SU-DHL-6 (cell line): ENCODE measurements at regions not wholly inside any gene's neighbourhood (a gene's known extent, or its start where the extent isn't known, plus 50 kb on each side); places are given as distances from the start of the nearest gene placed in this dataset.

ENCODE experiments used
- EZH2phosphoT487 ChIP-seq: fragments of 200-600 bp; sonication (generic), shearing (Covaris generic); conservative IDR thresholded peaks from 2 replicates; pipeline ENCODE4 v1.6.1; 2018; ENCODE audit warnings: mild to moderate bottlenecking, antibody characterized with exemption, low read length, moderate library complexity, mixed read lengths
- TF ChIP-seq, protein P1 (sequence below): fragments of 200-600 bp; sonication (generic); IDR thresholded peaks from one replicate; pipeline ENCODE4 v1.5.1; 2017; ENCODE audit warnings: antibody characterized with exemption, mild to moderate bottlenecking, low read length, moderate library complexity; ENCODE audit not compliant: insufficient read depth, poor library complexity, severe bottlenecking

DNA sequence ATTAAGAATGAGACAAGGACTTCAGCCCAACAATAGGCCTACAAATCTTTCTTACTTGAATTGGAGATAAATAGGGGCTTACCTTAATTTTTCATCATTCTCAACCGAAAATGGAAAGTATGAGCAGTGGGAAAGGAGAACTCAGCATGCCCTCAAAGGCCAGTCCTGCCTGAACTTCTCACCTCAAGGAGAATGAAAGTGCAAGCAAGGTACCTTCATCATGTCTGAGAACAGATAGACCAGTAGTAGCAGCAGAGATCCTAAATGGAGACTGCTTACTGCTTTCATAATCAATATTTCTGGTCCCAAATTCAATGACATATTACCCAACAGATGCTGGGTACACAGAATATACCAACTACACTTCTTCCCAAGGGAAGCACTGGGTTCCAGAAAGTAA lies 194.0 kb upstream of the SLITRK1 start:
- TF ChIP-seq EZH2phosphoT487 = no peak
- TF ChIP-seq, protein P1, sequence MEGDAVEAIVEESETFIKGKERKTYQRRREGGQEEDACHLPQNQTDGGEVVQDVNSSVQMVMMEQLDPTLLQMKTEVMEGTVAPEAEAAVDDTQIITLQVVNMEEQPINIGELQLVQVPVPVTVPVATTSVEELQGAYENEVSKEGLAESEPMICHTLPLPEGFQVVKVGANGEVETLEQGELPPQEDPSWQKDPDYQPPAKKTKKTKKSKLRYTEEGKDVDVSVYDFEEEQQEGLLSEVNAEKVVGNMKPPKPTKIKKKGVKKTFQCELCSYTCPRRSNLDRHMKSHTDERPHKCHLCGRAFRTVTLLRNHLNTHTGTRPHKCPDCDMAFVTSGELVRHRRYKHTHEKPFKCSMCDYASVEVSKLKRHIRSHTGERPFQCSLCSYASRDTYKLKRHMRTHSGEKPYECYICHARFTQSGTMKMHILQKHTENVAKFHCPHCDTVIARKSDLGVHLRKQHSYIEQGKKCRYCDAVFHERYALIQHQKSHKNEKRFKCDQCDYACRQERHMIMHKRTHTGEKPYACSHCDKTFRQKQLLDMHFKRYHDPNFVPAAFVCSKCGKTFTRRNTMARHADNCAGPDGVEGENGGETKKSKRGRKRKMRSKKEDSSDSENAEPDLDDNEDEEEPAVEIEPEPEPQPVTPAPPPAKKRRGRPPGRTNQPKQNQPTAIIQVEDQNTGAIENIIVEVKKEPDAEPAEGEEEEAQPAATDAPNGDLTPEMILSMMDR = no peak
